ENCODE measurements at regions not wholly inside any gene's neighbourhood (a gene's known extent, or its start where the extent isn't known, plus 50 kb on each side); places are given as distances from the start of the nearest gene placed in this dataset.

DNA sequence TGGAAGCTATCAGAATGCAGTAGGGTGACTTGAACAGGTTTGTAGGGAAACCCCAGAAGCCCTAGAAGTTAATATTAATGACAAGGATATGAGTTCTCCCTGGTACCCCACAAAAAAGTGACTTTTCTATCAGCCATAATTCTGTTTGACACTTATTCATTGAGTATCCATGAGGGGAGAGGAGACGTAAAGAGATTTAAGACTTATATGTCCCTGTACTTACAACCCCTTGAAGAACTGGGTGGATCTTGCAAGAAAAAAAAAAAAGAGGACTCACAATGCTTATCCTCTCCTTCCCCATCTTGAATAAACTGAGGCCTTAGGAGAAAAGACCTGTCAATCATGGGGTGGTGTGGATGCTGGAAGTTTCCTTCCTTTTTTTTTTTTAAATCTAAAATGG, 203.5 kb downstream of the CBLN1 start:
- no peak for DNase-seq (ENCODE audit: low spot score)

DNA sequence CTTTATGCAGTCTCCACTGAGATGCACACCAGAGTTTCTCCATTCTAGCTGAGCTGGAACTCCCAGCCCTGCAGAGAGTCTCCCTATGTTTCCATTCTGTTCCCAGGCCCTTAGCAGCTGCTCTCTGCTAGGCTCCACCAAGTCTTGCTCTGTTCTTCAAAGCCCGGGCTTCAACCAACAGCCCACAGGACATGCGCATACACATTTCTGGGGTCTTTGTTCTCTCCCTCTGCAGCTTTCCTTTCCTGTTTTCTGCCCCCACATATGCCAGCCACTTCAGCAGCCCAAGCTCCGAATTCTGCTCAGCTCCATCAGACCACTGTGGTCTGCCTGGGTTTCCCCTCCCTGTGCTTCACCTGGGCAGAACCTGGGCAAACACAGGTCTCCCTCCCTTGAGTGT, 205.9 kb downstream of the CBLN1 start:
- peak; percentile 19 for DNase-seq (ENCODE audit: low spot score)

DNA sequence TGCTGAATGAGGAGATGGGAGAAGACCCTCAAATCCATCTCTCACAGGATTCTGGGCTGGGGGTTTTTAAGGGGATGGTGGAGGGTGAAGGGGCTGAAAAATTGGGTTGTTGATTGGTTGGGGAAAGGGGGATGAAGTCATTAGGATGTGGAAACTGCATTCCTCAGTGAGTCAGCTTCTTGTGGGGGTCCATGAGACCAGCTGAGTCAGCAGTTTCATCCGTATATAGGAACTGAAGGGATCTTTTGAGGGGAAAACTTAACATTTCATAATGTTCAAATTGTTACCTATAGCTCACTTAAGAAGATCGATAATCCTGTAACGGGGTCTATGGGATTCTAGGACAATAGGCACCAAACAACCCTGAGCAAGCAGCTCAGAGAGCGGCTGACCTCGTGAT, 213.4 kb downstream of the CBLN1 start:
- DNase-seq (ENCODE audit: low spot score), result no peak

DNA sequence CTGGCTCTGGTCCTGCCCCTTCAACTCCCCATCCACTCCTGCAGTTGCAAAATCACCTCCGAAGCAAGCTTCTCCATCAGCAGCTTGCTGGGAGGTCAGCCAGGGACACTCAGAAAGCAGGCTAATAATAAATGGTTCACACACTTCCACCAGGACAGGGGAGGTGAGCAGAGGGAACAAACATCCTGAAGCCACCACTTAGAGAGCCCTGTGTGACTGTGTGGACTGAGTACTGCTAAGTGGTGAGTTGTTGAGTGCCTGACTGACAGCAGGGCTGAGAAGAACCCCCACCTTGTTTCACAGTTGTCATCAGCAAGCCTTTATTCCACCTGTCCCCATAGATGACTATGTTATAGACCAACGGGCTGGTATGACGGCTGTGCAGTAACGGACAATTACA, 213.9 kb downstream of the CBLN1 start:
- no peak for DNase-seq (ENCODE audit: low spot score)

DNA sequence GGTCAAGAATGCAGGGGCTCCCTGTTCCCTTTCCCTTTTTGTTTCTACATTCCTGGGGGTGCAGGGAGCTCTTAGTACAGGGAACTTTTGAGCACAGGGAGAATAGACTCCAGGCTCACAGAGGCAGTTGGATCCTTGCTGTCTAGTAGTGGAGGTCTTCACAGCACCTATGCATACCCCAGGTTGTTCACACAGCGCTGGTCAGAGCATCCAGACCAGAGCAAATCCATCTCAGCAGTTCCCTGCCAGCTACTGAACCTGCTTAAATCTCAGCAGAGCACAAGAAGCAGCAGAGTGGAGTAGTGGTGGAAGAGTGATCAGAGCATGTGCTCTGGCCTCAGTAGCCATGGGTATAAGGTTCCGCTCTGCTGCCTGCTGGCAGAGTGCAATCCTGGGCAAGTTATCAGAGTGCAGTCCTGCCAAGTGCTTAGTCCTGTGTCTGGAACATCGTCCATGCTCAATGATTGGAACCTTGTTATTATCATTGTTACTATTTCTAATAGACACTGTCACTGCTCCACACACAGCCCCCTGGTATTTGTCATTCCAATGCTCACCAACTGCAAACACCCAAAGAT, 220.4 kb downstream of the CBLN1 start:
- DNase-seq (ENCODE audit: low spot score), result no peak

DNA sequence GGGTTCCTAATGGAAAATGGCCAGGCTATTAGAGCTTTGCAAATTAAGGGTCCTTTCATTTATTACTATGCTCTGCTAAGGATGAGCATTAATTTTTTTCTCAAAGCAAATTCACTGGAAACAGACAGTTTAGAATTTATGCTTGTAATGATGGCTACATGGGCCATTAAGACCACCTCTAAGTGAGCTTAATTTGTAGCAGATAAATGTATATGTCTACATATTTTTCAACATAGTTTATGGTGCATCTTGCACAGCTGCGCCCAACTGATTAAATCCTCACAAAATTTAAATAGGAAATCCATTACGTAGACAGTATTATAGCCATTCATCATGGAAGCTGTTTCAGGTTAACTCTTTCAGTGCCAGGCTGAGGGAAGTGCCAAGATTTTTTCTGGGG, 220.9 kb downstream of the CBLN1 start:
- no peak for DNase-seq (ENCODE audit: low spot score)

DNA sequence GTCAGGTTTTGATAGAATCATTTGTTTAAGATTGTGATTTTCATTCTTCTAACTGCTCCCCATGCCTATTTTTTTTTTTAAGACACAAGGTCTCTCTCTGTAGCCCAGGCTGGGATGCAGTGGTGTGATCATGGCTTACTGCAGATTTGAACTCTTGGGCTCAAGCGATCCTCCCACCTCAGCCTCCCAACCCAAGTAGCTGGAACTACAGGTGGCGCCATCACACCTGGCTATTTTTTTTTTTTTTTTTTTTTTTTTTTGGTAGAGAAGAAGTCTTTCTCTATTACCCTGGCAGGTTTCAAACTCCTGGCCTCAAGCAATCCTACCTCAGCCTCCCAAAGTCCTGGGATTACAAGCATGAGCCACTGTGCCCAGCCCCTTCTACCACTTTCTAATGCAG, 223.3 kb downstream of the CBLN1 start:
- no peak for DNase-seq (ENCODE audit: low spot score)

DNA sequence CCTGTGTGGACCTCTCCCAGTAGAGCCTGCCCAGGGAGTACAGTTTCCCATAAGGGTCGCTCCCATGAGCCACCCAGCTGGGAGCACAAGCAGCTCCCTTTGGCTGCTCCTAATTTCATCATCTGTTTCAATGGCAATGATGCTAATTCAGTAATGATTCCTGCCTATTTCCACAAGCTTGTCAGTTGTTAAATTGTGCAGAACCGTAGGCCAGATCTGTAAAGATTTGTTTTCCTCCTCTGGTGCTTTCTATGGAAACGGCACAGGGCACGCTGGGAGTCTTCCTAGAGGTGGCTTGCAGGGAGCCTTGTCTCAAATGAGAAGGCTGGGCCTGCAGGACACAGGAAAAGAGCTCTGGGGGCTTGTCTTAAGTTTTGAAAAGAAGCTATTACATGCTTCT, 223.7 kb downstream of the CBLN1 start:
- DNase-seq (ENCODE audit: low spot score), result no peak

DNA sequence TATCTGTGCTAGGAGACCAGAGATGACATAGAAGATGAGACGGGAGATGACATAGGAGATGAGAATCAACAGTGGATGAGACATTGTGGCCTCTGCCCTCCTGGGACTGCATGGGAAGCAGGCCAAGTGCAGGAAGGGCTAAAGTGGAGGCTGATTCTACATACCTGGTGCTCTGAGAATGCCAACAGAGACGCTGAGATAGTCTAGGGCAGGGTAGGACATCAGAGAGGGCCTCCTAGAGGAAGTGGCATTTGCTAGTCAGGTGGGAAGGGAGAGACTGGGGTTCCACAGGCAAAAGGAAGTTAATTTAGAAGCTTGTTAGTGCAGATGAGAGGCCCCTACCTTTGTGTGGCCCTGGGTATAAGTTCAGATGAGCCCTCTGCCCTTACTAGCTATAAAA, 224.2 kb downstream of the CBLN1 start:
- no peak for DNase-seq (ENCODE audit: low spot score)

DNA sequence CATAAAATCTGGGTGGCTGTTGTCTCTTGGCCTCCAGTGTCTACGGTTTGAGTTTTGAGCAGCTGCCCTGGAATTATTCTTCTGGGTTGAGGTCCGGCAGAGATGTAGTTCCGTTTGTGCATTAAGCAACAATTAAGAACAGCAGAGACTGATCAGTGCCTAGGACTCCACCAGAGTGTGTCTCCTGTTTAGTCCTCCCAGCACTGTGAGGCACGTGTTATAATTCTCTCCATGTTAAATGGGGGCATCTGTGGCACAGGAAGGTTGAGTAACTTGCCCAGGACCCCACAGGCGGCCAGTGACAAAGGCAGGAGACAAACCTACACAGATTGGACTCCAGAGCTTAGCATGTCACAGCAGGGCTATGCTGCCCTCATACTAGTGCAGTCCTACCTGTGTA, 225.1 kb downstream of the CBLN1 start:
- DNase-seq (ENCODE audit: low spot score), result no peak

DNA sequence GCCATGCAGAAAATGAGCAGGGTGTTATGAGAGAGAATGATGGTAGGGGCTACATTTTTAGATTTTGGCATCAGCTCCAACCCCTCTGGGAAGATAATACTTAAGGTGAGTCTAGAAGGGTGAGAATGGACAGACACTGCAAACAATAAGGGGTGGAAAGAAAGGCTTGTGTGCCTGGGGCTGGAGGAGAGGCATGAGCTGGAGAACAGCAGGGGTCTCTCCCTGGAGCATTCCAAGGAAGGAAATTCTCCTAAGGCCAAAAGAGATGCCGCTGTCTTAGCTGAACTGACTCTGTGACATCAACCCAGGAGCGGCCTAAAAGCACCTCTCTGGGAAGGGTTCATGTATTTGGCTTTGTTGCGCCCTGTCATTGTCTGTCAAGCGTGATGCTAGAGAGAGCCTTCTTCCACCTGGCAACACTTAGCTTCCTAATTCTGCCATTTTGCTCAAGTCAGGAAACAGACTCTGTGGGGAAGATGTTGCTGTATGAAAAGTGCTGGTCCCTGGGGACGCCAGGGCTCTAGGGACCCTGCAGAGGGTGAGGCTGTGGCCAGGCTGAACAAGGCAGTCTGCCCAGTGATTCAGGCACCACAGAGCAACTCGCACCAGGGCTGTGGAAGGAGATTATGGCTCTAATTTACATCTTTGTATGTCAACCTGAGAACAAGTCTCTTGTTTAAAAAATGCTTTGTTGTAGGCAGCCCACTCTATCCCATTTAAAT, 225.7 kb downstream of the CBLN1 start:
- DNase-seq (ENCODE audit: low spot score), result peak; percentile 39

DNA sequence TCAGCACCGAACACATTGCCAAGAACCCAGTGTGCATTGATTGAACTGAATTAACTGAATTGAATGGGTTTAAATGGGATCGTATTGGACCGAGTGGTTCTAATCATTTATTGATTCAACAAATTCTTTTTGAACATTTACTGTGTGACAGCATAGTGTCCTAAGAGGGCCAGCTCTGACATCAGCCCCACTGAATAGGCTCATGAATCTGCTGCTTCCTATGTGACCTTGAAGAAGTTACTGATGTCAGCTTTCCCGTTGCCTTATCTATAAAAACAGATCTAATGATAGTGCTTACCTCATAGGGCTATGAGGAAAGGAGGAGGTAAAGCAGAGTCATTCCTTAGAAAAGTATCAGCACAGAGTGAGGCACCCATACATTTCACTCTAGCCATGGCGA, 226.3 kb downstream of the CBLN1 start:
- no peak for DNase-seq (ENCODE audit: low spot score)

DNA sequence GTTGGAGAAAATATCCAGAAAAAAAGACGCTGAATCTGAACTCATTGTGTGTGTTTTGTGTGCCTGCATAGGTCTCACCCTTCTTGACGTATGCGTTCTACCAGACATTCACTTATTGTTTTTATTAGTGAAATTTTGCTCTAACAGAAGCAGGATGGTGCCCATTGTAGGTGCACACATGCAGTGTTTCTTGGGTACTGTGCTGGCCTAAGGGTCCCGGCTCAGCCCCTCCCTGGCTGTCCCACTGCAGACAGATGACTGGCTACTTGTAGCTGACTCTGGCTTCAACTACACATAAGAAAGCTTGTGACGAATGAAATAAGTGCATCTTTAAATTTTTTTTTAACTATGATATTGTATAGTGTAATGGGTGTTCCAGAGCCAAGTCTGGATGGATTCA, 227.0 kb downstream of the CBLN1 start:
- no peak for DNase-seq (ENCODE audit: low spot score)

DNA sequence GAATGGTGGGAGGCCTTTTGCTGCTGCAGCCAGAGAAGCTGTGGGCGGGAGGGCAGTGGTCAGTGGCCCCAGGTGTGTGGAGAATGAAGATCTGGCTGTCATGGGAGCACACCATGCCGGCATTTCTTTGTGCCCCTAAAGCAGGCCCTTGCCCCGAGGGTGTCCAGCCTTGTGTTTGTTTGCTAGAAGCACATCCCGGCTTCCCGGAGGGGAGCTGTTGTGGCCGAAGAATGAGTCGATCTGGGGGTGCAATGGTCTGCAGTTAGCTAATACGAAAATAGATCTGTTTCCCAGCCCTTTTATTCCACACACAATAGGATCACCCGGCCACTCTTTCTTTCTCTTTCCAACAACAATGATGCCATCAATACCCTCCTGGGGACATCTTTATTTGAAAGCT, 228.8 kb downstream of the CBLN1 start:
- DNase-seq (ENCODE audit: low spot score), result no peak

DNA sequence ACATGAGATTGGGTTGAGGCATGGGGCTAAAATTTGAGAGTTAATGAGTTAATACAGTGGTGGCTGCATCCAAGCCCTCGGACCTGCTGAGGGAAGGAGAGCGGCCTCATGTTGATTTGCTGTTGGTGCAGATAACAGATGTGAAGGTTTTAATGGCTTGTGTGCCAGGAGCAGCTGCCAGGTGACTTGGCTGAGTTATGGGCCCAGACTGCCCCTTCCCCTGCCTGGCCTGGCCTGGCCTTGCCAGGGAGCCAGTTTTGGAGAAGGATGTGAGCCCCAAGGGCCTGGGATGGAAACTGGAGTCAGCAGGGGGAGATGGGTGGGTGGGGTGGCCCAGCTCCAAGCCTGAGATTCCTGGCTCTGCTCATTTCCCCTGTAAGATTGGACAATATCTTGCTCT, 230.1 kb downstream of the CBLN1 start:
- no peak for DNase-seq (ENCODE audit: low spot score)

DNA sequence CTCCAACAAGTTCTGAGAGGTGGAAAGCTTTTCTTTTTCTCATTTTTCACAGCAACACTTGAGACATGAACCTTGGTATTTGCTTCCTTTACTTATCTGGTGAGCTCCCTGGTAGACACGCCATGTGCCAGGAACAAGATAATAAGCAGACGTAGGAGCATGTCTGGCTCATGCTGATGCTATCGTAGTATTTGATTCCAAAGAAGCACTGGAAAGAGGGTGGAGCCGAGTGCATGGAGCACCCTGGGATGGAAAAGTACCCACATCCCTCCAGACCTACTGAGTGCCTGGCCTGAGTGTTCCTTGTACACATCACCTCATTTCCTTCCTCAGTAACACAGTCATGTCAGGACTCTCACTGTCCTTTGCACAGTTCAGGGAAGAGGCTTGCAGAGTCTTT, 231.0 kb downstream of the CBLN1 start:
- no peak for DNase-seq (ENCODE audit: low spot score)

DNA sequence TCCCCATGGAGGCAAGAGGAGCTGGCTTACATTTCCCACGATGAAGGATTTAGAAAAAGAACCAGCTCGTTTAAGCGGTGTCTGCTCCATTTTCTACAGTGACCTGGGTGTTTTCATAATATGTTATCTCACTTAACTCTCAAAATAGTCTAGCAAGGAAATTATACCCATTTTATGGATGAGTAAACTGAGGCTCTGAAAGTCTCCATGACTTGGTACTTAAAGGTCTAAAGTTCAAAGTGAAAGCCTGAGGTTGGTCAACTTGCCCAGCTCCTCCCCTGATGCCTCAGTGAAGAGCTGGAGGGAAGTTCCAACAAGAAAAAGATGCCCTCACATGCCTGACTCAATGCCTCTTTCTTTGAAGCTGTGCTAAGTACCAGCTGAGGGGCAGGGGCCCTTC, 232.0 kb downstream of the CBLN1 start:
- DNase-seq (ENCODE audit: low spot score), result no peak

DNA sequence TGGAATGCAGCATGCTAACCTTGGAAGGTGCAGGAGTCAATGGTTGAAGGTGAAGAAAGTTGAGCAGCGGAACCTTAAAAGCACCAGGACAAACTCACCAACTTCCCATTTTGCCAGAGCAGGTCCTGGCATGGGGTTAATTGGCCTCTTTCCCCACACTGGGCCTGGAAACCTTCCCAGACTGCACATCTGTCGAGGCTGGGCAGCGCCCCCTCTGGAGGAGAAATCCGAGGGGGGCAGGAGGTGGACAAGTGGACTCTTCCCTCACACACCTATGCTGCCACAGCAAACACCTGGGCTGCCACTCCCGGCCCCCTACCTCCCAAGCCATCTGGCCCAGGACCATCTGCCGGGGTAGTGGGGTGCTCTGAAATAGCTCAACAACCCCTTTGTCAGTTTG, 232.4 kb downstream of the CBLN1 start:
- peak; percentile 30 for DNase-seq (ENCODE audit: low spot score)

DNA sequence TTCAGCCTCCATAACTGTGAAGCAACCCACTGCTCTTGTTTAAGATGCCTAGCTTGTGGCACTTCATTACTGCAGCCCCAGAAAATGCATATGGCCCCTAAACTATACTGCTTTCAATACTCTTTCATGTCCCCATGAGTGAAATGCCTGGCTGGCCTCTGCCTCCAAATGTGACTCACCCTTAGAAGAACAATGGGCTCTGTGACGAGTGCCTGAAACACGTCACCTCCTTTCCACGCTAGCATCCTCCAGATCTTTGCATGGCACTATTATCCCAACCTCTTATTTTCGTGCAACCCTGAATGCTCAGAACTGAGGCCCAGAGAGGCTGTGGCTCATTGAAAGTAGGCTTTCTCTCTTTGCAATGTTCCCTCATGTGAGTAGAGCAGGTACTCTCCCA, 233.1 kb downstream of the CBLN1 start:
- DNase-seq (ENCODE audit: low spot score), result no peak

DNA sequence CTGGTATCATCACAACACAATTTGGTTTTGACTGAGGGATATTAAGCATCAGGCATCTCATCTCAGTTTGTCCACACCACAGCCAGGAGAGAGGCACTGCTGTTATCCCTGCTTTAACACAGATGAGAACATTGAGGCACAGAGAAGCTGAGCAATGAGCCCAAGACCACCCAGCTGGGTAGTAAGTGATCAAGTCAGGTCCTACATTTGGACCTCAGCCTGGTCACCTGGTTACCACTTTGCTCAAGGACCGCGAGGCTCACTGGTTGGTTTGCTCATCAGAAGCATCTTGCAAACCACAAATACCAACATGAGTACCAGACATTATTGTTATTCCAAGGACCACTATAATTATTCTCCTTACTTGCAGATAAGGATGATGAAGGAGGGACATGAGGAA, 245.5 kb downstream of the CBLN1 start:
- no peak for DNase-seq (ENCODE audit: low spot score)

DNA sequence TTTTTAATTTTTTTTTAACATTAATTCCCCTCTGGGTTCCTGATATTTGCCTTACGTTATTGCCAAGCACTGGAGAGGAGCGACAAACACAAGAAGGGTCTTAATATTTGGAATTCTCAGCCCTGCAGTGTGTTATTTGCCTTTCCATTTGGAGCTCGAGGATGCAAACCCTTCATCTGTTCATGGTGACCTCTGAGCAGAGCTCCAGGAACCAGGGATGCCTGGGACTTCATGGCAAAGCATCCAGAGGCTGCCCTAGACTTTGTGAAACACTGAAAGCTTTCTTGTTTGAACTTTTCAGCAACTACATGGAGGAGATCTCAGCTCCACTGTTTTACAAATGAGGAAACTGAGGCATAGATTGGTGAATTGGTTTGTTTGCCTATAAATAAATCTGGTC, 254.2 kb downstream of the CBLN1 start:
- DNase-seq (ENCODE audit: low spot score), result no peak

DNA sequence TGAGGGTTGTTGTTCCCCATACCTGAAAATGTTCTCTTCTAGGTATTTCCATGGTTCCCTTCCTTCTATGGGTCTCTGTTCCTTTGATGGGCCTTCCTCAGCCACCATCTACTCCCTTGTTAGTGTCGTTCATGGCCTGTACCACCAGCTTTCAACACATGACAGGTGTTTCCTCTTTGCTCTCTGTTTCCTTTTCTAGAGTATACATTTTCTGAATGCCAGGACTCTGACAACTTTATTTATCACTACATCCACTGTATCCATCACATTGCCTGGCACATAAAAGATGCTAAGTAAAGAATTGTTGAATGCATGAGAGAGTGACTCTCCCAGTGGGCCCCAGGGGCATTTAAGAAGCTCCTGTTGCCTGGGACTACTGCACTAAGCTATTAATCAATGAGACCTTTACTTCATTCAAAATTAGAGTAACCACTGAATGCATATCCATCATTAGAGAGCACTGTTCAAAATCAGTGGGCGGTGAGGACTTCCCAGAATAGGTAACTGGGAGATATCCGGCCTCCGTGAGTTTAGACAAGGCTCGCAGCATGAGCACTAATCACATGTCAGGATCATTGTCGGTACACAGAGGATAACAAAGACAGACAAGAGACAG, 255.0 kb downstream of the CBLN1 start:
- DNase-seq (ENCODE audit: low spot score), result no peak

DNA sequence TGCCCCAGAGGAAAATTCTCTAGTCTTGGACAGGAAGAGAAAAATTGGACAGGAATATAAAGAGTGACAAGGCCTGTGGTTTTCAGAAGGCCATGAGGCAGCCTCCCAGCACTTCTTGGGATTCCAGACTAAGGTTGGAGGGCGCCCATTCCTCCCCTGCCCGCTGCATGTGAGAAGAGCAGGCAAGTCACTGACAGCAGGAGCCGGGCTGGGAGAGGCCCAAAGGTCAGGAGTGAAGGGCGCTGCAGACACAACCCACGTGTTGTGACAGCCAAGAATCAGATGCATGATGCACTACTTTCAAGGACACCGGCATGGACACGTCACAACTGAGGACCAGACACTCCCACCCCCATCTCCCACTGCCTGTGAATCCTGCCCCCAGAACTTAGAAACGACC, 256.7 kb downstream of the CBLN1 start:
- no peak for DNase-seq (ENCODE audit: low spot score)

DNA sequence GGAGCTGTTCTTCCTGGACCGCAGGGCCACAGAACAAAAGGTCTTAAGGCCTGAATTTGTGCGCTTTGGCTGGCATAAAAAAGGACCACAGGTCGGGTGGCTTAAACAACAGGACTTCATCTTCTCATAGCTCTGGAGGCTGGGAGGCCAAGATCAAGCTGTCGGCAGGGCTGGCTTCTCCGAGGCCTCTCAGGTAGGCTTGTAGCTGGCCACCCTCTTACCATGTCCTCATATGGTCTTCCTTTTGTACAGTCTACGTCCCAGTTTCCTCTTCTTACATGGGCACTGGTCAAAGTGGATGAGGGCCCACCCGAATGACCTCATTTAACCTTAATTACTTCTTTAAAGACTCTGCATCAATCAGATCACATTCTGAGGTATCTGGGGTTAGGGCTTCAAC, 257.6 kb downstream of the CBLN1 start:
- DNase-seq (ENCODE audit: low spot score), result no peak

Data from iPS-NIHi11 (cell line).